ENCODE measurements at regions not wholly inside any gene's neighbourhood (a gene's known extent, or its start where the extent isn't known, plus 50 kb on each side); places are given as distances from the start of the nearest gene placed in this dataset.

DNA sequence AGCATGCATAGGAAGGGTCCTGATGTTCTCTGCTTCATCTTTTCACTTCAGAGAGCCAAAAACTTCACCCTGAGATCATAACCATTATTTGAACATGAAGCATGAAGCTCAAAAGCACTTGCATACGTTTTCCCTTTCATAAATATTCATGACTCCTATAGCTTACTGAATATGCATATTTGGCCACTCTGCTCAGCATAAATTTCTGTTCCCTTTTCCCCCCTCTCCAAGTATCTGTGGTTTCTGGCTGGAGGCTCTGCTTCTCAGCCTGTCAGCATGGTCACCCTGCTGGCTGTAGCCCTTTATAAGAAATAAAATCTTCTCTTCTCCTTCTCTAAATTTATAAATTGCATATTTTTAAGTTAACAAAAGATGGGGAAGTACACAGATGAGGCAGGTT lies 384.7 kb upstream of the AGA start:
- intact Hi-C loops (cut with DNase I): no loop called here
- Histone ChIP-seq H3K9me3 (peaks cover 0 to 7% (median 0%) of the 10 kb centered on the region in 12 donors), H3K27ac (no peak overlapping the region), H3K4me3 (no peak overlapping the region), H3K27me3 (no peaks in the 10 kb centered on the region), H3K4me1 (no peaks in the 10 kb centered on the region), H3K36me3 (no peaks in the 10 kb centered on the region)
- DNase-seq (no peak), ATAC-seq (no peak)
- WGBS, 4 donors: 30 to 51% (median 44%) methylated on average over 1 of the region's 1 CpG
- no peak for TF ChIP-seq POLR2A (IDR thresholded peaks at IDR 0.05)
- TF ChIP-seq, protein P1, sequence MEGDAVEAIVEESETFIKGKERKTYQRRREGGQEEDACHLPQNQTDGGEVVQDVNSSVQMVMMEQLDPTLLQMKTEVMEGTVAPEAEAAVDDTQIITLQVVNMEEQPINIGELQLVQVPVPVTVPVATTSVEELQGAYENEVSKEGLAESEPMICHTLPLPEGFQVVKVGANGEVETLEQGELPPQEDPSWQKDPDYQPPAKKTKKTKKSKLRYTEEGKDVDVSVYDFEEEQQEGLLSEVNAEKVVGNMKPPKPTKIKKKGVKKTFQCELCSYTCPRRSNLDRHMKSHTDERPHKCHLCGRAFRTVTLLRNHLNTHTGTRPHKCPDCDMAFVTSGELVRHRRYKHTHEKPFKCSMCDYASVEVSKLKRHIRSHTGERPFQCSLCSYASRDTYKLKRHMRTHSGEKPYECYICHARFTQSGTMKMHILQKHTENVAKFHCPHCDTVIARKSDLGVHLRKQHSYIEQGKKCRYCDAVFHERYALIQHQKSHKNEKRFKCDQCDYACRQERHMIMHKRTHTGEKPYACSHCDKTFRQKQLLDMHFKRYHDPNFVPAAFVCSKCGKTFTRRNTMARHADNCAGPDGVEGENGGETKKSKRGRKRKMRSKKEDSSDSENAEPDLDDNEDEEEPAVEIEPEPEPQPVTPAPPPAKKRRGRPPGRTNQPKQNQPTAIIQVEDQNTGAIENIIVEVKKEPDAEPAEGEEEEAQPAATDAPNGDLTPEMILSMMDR (IDR thresholded peaks at IDR 0.05): no peak

DNA sequence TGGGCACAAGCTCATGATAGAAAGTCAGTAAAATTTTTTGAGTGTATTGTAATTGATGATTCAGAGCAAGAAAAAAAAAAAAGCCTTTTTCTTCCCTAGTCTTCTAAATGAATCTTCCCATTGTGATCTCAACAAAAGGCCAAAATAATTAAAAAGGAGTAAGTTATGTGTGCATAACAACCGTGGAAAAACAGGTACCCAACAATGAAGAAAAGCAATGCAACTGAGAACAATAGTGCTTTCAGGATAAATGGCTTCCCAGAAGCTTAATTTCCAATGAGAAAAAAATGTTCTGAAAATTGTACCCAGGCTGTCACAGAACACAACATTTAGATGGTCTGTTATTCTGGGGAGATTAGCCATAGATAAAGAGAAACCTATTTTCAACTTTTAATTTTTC lies 399.0 kb upstream of the AGA start:
- ATAC-seq (no peak), DNase-seq (no peak)
- Histone ChIP-seq H3K4me1 (no peaks in the 10 kb centered on the region), H3K36me3 (no peaks in the 10 kb centered on the region), H3K27me3 (no peaks in the 10 kb centered on the region), H3K4me3 (no peak overlapping the region), H3K9me3 (no peaks in the 10 kb centered on the region), H3K27ac (no peak overlapping the region)
- 36 to 74% (median 54%) methylated on average over 1 of the region's 1 CpG for WGBS, 4 donors
- intact Hi-C loops (cut with DNase I): no loop called here
- no peak for TF ChIP-seq POLR2A (IDR thresholded peaks at IDR 0.05)
- TF ChIP-seq, protein P1 (IDR thresholded peaks at IDR 0.05): no peak

DNA sequence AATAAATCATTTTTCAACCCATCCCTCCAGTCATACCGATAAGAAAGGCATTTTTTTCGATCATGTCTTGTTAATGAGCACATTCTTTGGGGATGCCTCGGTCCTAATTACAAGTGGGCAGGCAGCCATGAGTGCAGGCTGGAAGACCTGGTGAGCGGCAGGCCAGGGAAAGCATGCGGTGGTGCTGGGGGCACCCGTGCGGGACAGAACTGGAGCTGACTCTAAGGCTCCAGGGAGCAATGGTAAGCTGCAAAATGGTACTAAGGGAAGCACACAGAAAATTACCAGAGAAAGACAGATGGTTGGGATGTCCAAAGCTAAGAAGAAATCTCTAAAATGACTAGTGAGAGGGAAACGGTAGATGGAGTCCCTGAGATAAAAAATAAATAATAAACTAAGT lies 411.0 kb upstream of the AGA start:
- intact Hi-C loops (cut with DNase I): no loop called here

DNA sequence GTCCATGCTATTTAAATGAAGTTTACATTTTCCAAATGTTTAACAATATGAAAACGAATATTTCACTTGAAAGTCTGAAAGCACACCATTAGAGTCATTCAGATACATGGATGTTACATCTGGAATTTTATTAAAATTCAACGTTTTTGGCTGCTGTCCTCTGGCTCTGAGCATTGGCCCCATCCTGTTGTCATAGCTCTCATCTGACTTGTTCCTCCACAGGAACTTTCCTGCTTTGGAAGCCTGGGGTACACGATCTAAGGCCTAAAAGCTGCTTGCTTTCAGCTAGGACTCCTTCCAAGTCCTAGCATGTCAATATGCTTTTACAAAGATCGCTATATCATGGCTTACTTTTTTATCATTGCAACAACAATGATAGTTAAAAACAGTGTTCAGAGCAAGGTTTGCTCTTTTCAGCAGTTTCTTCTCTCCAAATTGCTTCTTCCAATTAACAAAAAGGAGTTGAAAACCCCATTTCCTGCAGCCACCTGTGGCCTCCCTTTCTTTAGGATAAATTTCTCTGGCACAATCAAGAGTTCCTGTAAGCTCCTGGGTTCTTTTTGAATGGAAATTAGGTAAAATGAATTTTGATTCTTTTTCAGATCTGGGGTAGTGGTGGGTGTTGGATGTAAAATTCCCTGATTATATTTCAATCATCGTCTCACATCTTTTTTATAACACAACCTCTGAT lies 413.4 kb upstream of the AGA start:
- H3K9me3 ChIP-seq: no peaks in the 10 kb centered on the region
- no peak overlapping the region for H3K27ac ChIP-seq
- no peak for ATAC-seq
- WGBS, 4 donors: 55 to 62% (median 59%) methylated on average over 5 of the region's 5 CpGs
- H3K36me3 ChIP-seq: no peaks in the 10 kb centered on the region
- DNase-seq: no peak
- H3K4me3 ChIP-seq: no peak overlapping the region
- TF ChIP-seq, protein P1 (IDR thresholded peaks at IDR 0.05): no peak
- TF ChIP-seq POLR2A (IDR thresholded peaks at IDR 0.05): no peak
- no peaks in the 10 kb centered on the region for H3K4me1 ChIP-seq
- intact Hi-C loops (cut with DNase I): no loop called here
- no peaks in the 10 kb centered on the region for H3K27me3 ChIP-seq

More for the DNA sequence above, 411.0 kb upstream of the AGA start:
- H3K4me1 ChIP-seq: no peaks in the 10 kb centered on the region
- no peak for ATAC-seq
- no peak overlapping the region for H3K4me3 ChIP-seq
- no peak overlapping the region for H3K27ac ChIP-seq
- H3K27me3 ChIP-seq: no peaks in the 10 kb centered on the region
- no peaks in the 10 kb centered on the region for H3K36me3 ChIP-seq
- 84 to 88% (median 84%) methylated on average over 8 of the region's 8 CpGs for WGBS, 4 donors
- DNase-seq: no peak
- H3K9me3 ChIP-seq: peaks cover 0 to 24% (median 6%) of the 10 kb centered on the region in 12 donors
- no peak for TF ChIP-seq POLR2A (IDR thresholded peaks at IDR 0.05)
- TF ChIP-seq, protein P1 (IDR thresholded peaks at IDR 0.05): no peak

All from heart left ventricle (tissue), 16 donors.